PC-9 (cell line): ENCODE measurements at regions not wholly inside any gene's neighbourhood (a gene's known extent, or its start where the extent isn't known, plus 50 kb on each side); places are given as distances from the start of the nearest gene placed in this dataset.

Source experiments
- CTCF ChIP-seq: fragments of 200-600 bp; sonication (generic); conservative IDR thresholded peaks from 2 replicates; pipeline ENCODE4 v1.6.1; 2017; ENCODE audit warnings: mixed run types, antibody characterized with exemption, mild to moderate bottlenecking, moderate library complexity
- EZH2 ChIP-seq: fragments of 200-600 bp; sonication (generic); IDR thresholded peaks from 2 replicates; pipeline ENCODE4 v1.8.0; 2017; ENCODE audit warnings: antibody characterized with exemption, low read depth

GRCh38 chr11:119481667-119482400 is 58.9 kb upstream of the THY1 start:
- peak; percentile 42 for TF ChIP-seq CTCF
- TF ChIP-seq EZH2 = no peak
